Stimulated activated CD8-positive, alpha-beta memory T cell treated with anti-CD3 and anti-CD28 coated beads, Interleukin-15, amount 100 ng/mL, for 1 hour (primary cell): ENCODE measurements at regions not wholly inside any gene's neighbourhood (a gene's known extent, or its start where the extent isn't known, plus 50 kb on each side); places are given as distances from the start of the nearest gene placed in this dataset.

ENCODE experiments used
- DNase-seq: peaks from one replicate; pipeline ENCODE4 v3.0.0-alpha.2; 2020; ENCODE audit warnings: low read depth

- DNase-seq = no peak
Measured at GRCh38 chr2:226431288-226431948, 368.2 kb downstream of the IRS1 start.

GRCh38 chr2:226429476-226429875 is 370.1 kb downstream of the IRS1 start:
- DNase-seq = no peak

GRCh38 chr2:226427538-226428307 is 371.9 kb downstream of the IRS1 start:
- no peak for DNase-seq

- DNase-seq = no peak
Measured at GRCh38 chr2:226426292-226426736, 373.3 kb downstream of the IRS1 start.

GRCh38 chr2:226424971-226425370 is 374.6 kb downstream of the IRS1 start:
- DNase-seq = no peak

GRCh38 chr2:226423498-226423960 is 376.1 kb downstream of the IRS1 start:
- DNase-seq = no peak

- no peak for DNase-seq
Measured at GRCh38 chr2:226420646-226421045, 379.0 kb downstream of the IRS1 start.

- DNase-seq = no peak
Measured at GRCh38 chr2:226418521-226418920, 381.1 kb downstream of the IRS1 start.

GRCh38 chr2:226414335-226414734 is 385.3 kb downstream of the IRS1 start:
- no peak for DNase-seq

GRCh38 chr2:226413498-226414130 is 386.0 kb downstream of the IRS1 start:
- DNase-seq = no peak

- no peak for DNase-seq
Measured at GRCh38 chr2:226411727-226412360, 387.8 kb downstream of the IRS1 start.

GRCh38 chr2:226411205-226411604 is 388.4 kb downstream of the IRS1 start:
- DNase-seq = no peak

- DNase-seq = no peak
Measured at GRCh38 chr2:226410247-226410835, 389.3 kb downstream of the IRS1 start.

GRCh38 chr2:226409134-226409533 is 390.5 kb downstream of the IRS1 start:
- no peak for DNase-seq

- DNase-seq = no peak
Measured at GRCh38 chr2:226408141-226408540, 391.5 kb downstream of the IRS1 start.

GRCh38 chr2:226407135-226407534 is 392.5 kb downstream of the IRS1 start:
- DNase-seq = no peak

- DNase-seq = no peak
Measured at GRCh38 chr2:226405465-226405864, 394.2 kb downstream of the IRS1 start.

- no peak for DNase-seq
Measured at GRCh38 chr2:226403369-226403768, 396.3 kb downstream of the IRS1 start.

- no peak for DNase-seq
Measured at GRCh38 chr2:226399006-226399405, 400.6 kb downstream of the IRS1 start.

GRCh38 chr2:226398580-226398979 is 401.0 kb downstream of the IRS1 start:
- no peak for DNase-seq

- no peak for DNase-seq
Measured at GRCh38 chr2:226396541-226396940, 403.1 kb downstream of the IRS1 start.

GRCh38 chr2:226387499-226387942 is 412.1 kb downstream of the IRS1 start:
- no peak for DNase-seq
